GM19035 (cell line): ENCODE measurements at regions not wholly inside any gene's neighbourhood (a gene's known extent, or its start where the extent isn't known, plus 50 kb on each side); places are given as distances from the start of the nearest gene placed in this dataset.

Source experiments
- ATAC-seq: cut with Tn5 transposase; IDR thresholded peaks from one replicate; pipeline ENCODE4 v1.9.1; 2021; ENCODE audit not compliant: unreplicated experiment

DNA sequence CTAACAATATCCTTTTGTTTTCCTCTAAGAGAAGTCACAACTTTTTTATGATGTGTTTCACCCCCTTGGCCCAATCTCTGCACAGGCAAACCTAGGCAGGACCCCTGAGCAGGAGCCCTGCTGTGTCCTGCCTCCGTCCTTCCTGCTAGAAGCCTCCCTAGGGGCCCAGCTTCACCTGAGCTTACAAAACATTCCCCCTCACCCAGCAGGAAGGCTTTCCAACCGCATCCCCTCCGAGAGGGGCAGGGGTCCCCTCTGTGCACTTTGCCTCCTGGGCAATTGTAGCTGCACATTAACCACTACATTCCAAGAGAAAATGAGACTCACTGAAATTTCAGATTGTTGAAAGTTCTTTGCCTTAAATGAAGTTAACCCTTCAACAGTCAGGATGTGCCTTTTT, 176.2 kb downstream of the IRX2 start:
- ATAC-seq = no peak

DNA sequence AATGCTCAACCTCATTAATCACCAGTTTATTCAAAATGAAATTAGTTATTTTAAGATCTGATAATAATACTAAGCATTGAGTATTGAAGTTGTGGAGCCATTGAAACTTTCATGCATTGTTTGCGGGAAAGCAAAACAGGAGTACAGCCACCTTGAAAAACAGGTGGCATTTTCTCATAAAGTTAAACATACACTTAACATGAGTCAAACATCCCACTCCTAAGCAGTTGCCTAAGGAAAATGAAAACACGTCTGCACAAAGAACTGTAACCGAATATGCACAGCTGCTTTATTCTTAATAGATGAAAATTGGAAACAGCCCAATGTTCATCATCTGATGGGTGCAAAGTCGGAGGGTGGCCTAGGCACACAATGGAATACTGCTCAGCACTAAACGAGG, 177.3 kb downstream of the IRX2 start:
- ATAC-seq = no peak

DNA sequence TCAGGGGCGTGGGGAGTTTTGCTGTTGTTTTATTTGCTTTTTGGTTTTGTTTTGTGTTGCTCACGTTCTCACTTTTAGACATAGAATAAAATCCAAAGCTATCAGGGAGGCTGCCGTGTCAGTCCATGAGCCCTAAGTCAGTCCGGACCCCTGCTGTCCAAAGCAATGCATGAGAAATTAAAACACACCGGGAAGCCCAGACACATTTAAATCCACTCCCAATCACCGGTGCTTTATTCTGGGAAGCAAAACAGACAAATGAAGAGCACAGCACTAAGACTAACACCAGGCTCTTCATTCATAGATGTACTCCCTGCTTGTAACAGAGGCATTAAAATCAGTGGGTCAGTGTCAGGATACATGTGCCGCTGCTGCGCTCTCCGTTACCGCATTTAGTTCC, 180.9 kb downstream of the IRX2 start:
- ATAC-seq = no peak

DNA sequence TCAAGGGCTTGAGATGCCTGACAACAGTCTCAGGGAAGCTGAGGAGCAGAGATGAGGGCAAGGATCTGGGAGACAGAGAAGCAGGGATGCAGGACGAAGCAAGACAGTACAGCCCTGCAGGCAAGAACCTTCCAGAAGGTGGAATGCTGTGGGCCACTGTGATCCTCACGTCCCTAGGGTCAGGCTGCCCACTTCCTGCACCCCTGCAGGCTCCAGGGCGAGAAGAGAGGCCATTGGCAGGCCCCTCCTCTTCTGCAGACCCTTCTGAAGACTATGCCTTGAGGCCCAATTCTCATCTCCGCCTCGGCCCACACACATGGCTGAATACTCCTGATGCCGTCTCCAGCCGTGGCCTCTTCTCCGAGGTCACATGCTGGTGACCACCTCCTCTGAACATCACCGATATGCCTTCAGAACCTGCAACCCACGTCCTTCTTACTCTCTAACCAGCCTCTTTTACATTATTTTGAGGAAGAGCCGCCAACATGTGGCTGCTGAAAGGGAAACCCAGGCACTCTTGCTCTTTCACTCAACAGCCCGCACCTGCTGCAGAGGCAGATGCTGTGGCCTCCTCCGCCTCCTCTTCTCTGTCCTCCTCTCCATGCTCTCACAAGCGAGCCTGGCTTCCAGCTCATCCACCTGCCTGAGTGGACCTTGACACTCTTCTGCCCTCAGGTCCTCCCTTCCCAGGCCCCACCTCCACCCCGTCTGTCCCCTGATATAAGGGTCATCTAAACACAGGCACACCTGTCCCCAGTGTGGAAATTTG, 181.5 kb downstream of the IRX2 start:
- no peak for ATAC-seq

DNA sequence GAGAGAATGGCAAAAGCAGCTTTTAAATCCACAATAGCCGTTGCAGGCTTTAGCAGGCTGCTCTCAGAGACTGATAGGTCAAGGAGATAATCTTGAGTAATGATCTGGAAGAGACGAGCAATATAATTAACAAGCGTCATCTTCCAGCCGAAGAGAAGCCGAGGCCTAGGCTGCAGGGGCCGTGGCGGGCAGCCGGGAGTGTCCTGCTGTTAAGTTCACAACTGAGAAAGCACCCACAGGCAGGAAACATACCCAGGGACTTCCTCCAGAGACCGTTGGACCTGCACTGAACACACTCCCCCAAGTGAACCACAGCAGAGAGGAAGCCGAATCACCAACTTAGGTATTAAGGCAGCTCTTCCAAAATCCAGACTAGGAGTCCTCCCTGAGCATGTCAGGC, 182.3 kb downstream of the IRX2 start:
- ATAC-seq = no peak

DNA sequence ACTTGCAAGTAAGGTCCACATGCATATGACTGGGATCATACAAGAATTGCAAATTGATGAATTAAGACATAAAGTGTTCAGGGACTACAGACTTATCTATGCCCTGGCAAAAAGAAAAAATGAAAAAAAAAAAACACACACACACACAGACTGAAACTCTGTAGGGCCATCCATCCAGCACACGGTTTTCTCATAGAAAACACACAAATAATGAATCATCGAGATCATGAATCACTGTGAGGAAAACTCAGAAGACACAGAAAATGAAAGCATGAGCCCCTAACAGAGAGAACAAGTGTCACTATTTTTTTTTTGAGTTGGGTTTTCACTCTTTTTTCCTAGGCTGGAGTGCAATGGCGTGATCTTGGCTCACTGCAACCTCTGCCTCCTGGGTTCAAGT, 185.2 kb downstream of the IRX2 start:
- no peak for ATAC-seq

DNA sequence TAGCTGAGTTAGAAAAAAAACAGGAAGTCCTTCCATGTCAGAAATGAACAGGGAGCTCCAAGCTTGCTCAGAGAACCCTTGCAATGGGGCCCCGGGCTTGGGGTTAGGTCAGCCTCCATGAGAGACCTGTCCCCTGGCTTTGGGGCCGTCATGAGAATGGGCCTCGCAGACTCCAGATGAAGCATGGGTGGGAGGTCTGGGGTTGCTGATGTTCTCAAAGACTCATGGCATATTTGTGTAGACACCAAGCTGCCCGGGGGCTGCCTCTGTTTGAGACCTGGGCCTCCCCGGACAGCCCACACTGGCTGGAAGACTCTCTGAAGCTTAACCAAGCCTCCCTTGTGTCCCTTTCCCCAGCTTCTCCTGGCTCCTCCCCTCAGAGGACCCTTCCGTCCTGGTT, 186.3 kb downstream of the IRX2 start:
- ATAC-seq = no peak

DNA sequence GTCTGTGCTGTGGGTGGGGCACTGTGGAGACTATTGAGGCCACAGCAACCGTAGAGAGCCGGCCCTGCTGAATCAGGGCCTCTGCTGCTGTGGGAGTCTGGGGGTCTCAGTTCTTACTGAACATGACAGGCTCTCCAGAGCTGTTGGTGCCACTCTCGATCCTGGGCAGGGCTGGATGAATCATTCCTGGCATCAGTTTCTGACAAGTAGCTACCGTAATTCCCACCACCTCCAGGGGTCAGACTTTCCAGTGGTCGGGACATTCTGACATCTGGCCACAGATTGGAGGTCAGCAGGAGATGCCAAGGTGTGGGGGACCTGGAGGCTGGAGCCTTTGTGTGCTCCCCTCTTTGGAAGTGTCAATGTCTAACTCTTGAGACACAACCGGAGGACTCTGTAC, 188.4 kb downstream of the IRX2 start:
- ATAC-seq = no peak

DNA sequence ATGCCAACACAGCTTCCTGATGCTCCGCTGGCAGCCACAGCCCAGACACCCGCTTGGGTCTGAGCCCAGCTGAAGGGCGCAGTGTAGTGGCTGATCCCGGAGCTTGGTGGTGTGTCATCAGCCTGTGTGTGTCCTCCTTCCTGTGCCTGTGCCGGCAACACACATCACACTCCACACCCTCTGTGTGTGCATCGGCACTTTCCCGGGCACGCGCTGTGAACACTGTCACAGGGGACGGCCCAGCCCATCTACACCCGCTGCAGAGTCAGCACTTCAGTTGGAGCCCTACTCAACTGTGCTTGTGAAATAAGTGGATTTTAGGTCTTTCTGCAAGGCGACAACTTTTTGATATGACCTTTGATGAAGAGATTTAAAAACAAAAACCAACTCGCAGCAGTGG, 189.4 kb downstream of the IRX2 start:
- ATAC-seq = no peak

DNA sequence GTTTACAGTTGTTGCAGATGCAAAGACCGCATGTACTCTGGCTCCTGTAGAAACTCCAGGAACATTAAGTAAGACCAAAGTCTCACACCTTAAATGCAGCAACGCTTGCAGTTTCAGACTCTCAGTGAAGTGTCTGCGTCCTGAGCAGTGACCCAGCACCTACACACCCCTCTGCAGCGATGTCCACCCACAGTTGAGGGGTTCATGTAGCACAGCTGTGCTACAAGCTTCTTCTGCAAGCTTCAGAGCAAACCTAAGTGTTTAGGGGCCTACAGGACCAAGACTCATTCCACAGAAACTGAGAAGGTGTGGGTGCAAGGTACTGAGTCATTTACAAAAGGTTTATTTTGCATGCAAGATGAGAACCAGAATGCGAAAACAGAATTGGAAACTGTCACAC, 191.0 kb downstream of the IRX2 start:
- ATAC-seq = no peak

DNA sequence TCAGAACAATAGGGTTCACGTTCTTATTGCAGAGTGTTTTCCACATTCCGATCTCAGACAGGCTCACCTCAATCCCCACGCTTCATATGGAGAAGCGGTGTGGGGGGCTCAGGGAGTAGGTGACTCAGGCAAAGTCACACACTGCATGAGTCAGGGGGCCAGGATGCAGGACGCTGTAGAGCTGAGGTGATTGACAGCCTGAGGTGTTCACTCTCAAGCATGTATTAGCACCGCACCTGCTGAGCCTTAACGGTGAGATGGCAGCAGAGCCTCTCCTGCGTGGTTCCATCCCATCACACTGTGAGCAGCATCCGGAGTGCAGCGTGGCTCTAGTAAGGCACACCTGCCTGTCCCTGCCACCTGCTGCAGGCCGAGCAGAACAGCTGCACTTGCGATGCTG, 194.0 kb downstream of the IRX2 start:
- ATAC-seq = no peak

DNA sequence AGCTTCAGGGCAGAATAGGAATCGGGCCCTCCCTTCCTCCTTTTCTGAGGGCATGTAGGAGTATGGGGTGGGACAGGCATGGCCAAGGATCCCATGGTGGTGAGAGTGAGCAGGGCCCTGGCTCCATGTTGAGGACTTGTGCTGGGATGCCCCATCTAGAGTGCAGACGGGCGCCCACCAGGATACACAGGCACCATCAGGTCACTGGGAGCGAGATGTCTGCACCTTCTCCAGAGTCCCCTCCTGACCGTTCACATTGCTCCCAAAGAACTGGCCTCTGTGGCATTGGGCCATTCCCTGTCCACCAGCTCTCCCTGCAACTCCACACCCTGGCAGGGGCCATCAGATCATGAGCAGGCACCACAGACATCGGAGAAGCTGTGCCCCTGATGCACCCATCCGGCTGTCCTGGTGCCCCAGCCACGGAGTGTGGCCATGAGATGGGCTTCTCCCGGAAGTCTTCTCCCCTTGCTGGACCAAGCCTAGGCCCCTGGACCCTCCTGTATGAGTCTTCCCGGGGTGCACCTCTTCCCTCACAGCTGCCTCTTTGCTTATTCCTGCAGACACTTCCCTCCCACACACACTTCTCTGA, 195.0 kb downstream of the IRX2 start:
- ATAC-seq = no peak

DNA sequence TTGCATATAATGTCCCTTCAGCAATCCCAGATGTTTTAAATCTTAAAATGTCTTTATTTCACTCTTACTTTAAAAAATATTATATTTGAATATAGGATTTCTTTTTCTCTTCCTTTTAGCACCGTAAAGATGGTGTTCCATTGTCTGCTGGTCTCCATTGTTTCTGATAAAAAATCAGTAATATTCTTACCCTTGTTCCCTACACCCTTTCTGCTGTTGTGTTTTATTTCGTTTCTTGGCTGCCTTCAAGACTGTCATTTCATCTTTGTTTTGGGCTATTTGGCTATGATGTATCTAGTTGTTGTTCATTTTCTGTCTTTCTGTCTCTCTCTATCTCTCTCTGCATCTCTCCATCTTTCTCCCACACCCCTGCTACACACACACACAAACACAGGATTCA, 197.9 kb downstream of the IRX2 start:
- no peak for ATAC-seq

DNA sequence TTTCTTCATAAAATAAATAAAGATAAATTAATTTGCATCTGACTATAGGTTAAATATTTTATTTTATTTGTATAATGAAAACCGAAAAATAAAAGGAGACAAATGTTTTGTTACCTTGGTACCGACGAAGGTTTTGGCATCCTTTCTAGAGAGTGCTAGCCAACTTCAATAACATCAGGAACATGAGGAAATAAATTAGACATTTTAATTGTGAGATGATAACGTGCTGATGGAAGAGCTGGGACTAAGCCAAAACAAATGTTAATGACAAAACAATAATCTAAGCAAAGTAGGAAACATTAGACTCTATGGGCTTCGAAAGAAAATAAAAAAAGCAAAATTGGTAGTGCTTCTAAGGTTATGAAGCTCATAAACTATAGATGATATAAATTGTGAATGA, 201.0 kb downstream of the IRX2 start:
- no peak for ATAC-seq

DNA sequence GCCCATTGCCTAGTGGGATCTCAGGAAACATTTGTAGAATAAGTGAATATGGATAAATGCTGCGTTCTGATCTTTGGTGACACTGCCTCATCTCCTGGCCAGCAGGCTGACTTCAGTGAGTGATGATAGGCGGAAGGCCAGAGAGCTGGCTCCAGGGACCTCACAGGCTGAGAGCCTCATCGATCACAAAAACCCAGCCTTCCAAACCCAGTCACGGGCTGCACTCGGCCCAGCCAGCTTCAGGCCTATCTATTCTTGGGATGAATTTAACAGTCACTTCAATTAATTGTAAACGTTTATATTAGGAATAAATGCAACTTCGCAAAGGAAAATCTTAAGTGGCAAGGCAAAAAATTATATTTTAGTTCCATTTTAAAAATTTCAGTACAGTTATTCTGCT, 201.6 kb downstream of the IRX2 start:
- ATAC-seq = no peak

DNA sequence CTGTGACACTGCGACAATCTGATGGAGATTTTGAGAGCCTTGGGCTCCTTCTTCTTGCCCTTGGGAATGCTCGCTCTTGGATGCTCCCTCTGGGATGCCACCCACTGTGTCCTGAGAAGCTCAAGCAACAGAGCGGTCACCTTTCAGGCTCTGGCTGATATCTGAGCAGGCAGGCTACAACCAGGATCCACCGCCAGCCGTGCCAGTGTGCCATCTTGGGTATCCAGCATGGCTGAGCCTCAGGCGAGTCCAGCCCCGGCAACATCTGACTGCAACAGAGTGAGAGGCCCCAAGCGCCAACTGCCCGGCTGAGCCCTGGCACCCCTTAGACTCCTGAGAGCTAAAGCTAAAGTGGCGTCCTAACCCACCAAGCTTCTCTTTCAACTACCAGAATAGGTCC, 202.1 kb downstream of the IRX2 start:
- ATAC-seq = no peak

DNA sequence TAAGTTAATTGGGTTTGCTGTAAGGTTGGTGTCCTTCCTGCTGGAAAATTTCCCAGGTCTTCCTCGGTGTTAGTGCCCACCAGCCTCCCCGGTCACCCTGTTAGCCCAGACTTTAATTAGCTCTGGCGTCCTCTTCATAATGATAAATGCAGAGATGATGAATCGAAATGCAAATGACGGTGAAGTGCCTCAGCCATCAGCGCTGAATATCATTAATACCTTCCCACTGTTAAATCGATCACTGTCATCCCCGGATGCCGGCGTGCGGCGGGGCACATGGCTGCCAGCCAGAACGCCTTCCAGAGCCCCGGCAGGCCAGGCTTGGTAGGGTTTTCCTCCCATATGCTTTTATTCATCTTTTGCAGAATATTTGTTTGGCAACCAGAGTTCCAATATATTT, 204.5 kb downstream of the IRX2 start:
- ATAC-seq = no peak

DNA sequence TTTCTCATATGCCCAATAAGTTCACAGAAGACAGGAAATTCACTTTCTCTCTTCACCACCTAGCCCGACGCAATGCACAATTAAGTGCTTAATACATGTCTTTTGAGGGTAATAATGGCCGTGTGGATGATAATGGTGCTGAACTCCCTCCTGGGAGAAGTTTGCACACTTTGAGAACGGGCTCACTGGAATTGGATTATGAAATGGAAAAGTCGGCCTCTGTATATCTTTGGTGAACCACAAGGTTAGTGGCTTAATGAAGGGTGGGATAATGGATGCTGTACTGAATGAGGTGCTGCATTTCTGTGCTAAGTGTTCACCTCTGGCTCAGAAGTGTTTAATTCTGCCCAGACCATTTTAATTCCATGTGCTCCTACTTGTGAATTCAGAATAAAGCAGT, 207.5 kb downstream of the IRX2 start:
- no peak for ATAC-seq

DNA sequence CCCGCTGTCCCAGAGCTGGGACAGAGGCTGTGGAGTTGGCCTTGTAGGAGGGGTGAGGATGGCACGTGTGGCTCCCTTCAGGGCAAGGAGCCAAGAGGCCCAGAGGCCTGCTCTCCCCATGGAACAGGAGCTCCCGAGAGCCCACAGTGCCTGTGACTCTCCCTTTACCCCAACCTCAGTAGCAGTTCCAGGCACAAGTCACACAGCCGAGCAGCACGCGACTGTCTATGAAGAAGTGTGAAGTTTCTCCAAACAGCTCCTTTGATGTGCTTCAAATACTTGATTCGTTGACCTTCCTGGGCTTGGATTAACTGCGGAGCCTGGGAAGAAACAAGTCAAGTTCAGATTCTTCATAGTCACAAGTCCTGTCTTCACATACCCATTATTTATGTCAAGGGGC, 208.7 kb downstream of the IRX2 start:
- no peak for ATAC-seq

DNA sequence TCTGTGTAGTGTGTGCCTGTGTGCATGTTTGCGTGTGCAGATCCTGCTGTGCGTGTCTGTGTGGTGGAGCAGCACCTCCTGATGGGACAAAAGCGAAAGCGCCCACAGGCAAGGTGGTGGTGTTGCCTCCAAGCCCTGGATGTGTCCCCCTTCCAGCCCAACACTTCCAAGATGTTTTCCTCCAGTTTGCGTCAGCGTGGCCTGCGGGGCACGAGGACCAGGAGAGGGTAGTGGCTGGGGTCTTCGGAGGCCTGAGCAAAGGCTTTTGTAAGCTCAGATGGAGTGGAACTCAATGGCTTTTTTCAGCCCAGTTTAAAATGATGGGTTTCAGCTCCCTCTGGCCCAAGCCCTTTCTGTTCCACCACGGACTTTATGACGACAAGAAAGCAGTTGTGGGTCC, 209.5 kb downstream of the IRX2 start:
- no peak for ATAC-seq

DNA sequence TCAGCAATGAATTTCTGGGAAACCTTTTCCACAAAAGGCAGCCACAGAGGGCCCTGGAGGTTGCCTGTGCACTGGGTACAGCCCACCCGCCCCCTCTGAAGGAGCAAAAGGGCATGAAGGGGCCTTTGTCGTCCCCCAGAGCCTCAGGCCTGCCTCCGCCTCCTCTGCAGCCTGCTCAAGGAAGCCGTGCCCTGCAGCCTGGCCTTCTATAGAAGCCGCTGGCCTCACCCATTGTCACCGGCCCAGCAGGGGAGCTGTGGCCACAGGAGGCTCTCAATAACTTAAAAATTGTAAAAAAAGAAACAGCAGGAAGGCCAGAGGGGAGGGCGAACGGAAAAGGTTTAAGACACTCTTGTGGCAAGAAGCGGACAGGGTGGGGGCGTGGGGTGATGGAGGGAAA, 213.3 kb downstream of the IRX2 start:
- no peak for ATAC-seq

DNA sequence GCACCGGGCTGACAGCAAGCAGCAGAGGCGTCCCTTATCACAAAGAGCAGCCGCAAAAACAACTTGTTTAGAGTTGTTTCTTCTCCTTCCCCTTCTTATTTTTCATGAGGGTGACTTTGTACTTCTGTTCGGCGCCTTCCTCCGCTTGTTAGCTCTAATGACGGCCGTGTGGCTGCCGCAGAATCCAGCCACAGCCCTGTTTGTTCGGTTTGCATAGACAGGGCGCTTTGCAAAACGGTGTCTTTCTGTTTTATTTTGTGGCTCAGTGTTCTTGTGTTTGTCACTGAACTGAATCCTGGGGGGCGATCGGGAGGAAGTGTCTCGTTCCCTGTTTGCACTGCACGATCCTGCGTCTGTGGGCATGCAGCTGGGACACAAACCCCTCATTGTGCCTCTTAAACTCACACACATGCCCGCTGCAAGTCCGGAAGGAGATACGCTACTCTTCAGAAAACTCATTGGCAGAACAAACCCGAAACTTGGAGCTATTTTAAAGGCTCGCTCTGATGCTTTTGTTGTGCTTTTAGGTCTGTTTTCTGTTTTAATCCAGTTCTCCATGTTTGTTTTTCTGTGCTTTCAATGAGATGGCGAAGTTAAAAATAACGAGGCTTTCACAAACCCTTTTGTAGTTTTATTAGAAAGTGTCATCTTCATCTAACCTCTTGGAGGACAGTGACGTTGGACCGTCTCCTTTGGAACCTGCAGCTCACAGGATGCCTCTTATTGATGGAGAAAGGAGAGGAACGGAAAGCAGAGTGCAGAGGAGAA, 213.9 kb downstream of the IRX2 start:
- no peak for ATAC-seq
